ENCODE measurements at regions not wholly inside any gene's neighbourhood (a gene's known extent, or its start where the extent isn't known, plus 50 kb on each side); places are given as distances from the start of the nearest gene placed in this dataset.

DNA sequence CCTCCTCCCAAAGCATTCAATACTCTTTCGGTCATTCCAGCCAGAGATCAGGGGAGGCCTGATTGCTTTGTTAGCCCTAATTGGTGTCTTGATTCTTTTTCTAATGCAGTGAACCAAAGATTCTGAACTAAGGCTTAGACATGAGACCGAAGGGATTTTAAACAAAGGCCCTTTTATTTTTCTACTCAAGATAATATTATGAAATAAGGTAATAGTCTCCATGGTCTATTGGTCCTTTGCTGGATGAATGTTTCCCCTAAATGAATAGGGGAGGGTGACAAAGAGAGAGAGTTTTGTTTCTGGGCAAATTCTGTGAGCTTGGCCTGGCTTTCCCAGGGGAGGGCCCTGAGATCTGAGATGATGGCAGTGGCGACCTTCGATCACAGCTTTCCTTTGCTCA, 449.1 kb downstream of the TYW1 start:
- Histone ChIP-seq H3K9ac (no peak overlapping the region), H3K27me3 (ENCODE audit: control insufficient read depth, insufficient read depth, low read length) (no peaks in the 10 kb centered on the region), H3K4me1 (no peaks in the 10 kb centered on the region), H3K9me3 (ENCODE audit: control insufficient read depth, low read length) (no peaks in the 10 kb centered on the region), H3K36me3 (ENCODE audit: control insufficient read depth, insufficient read depth, low read length) (no peaks in the 10 kb centered on the region), H3K27ac (no peak overlapping the region), H3K4me2 (ENCODE audit: low read length) (no peak overlapping the region), H3K79me2 (no peaks in the 10 kb centered on the region), H3K4me3 (ENCODE audit: low read depth, low read length) (no peak overlapping the region), H2AFZ (no peak overlapping the region)
- TF ChIP-seq, protein P1, sequence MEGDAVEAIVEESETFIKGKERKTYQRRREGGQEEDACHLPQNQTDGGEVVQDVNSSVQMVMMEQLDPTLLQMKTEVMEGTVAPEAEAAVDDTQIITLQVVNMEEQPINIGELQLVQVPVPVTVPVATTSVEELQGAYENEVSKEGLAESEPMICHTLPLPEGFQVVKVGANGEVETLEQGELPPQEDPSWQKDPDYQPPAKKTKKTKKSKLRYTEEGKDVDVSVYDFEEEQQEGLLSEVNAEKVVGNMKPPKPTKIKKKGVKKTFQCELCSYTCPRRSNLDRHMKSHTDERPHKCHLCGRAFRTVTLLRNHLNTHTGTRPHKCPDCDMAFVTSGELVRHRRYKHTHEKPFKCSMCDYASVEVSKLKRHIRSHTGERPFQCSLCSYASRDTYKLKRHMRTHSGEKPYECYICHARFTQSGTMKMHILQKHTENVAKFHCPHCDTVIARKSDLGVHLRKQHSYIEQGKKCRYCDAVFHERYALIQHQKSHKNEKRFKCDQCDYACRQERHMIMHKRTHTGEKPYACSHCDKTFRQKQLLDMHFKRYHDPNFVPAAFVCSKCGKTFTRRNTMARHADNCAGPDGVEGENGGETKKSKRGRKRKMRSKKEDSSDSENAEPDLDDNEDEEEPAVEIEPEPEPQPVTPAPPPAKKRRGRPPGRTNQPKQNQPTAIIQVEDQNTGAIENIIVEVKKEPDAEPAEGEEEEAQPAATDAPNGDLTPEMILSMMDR (IDR thresholded peaks at IDR 0.05), result no peak

DNA sequence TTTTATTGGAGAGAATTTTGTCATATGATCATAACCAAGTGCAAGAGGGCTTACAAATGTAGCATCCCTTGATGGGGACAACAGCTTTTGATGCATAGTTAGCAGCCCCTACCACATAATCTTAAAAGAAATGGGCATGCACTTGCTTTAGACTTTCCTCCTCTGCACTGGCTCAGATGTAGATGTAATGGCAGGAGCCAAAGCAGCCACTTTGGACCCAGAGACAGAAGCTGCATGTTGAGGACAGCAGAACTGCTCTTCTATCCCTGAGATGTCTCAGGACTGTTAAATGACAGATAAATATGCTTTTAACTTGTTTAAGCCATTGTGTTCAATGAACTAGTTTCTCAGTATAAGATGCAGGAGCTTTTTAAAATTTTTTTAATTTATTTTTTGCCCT, 450.7 kb downstream of the TYW1 start:
- Histone ChIP-seq H3K9ac (no peak overlapping the region), H3K4me2 (ENCODE audit: low read length) (no peak overlapping the region), H2AFZ (no peak overlapping the region), H3K9me3 (ENCODE audit: control insufficient read depth, low read length) (no peaks in the 10 kb centered on the region), H3K36me3 (ENCODE audit: control insufficient read depth, insufficient read depth, low read length) (no peaks in the 10 kb centered on the region), H3K27ac (no peak overlapping the region), H3K4me3 (ENCODE audit: low read depth, low read length) (no peak overlapping the region), H3K27me3 (ENCODE audit: control insufficient read depth, insufficient read depth, low read length) (no peaks in the 10 kb centered on the region), H3K79me2 (no peaks in the 10 kb centered on the region), H3K4me1 (no peaks in the 10 kb centered on the region)
- TF ChIP-seq, protein P1 (IDR thresholded peaks at IDR 0.05), result no peak

DNA sequence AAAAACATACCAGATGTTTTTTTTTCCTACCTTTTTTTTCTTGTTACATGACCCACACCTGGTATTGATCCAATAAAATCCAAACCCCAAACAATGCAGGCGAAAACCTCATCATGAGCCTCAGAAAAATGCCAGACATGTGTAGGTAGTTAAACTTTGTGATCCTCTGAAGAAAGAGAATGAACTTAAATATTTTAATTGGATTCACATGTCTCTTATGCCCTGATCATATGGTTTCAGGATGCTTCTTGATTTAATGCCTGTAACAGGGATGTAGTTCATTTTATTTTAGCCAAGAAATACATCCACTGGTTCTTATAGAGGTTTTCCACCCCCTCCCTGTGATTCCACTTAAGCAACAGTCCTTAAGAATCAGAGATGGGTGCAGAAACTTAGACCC, 451.6 kb downstream of the TYW1 start:
- Histone ChIP-seq H3K4me2 (ENCODE audit: low read length) (no peak overlapping the region), H3K9ac (no peak overlapping the region), H3K9me3 (ENCODE audit: control insufficient read depth, low read length) (no peaks in the 10 kb centered on the region), H3K36me3 (ENCODE audit: control insufficient read depth, insufficient read depth, low read length) (no peaks in the 10 kb centered on the region), H3K79me2 (no peaks in the 10 kb centered on the region), H3K4me3 (ENCODE audit: low read depth, low read length) (no peak overlapping the region), H3K4me1 (no peaks in the 10 kb centered on the region), H3K27me3 (ENCODE audit: control insufficient read depth, insufficient read depth, low read length) (no peaks in the 10 kb centered on the region), H3K27ac (no peak overlapping the region), H2AFZ (no peak overlapping the region)
- TF ChIP-seq, protein P1 (IDR thresholded peaks at IDR 0.05), result no peak

DNA sequence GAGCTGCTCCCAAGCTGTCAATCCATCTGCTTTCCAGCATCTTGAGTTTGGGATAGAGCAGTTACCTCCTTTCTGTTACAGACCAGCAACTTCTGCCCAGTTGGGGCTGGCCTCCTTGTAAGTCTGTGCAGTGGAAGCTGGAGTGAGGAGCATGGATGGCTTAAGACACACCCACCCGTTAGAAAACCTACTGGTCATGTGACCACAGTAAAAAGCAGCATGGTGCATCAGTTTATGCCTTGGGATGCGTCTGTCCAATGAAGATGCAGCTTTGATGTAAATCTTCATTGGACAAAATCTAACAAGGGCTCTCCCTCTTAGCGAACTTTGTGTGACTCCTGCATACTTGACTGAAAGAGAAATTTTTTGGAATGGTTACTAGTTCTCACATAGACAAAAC, 453.5 kb downstream of the TYW1 start:
- TF ChIP-seq, protein P1 (IDR thresholded peaks at IDR 0.05), result no peak
- H3K4me1 ChIP-seq, result no peaks in the 10 kb centered on the region
- no peaks in the 10 kb centered on the region for H3K36me3 ChIP-seq (ENCODE audit: control insufficient read depth, insufficient read depth, low read length)
- no peaks in the 10 kb centered on the region for H3K79me2 ChIP-seq
- no peak overlapping the region for H2AFZ ChIP-seq
- no peak overlapping the region for H3K27ac ChIP-seq
- H3K9ac ChIP-seq, result no peak overlapping the region
- H3K27me3 ChIP-seq (ENCODE audit: control insufficient read depth, insufficient read depth, low read length), result no peaks in the 10 kb centered on the region
- no peak overlapping the region for H3K4me3 ChIP-seq (ENCODE audit: low read depth, low read length)
- no peak overlapping the region for H3K4me2 ChIP-seq (ENCODE audit: low read length)
- H3K9me3 ChIP-seq (ENCODE audit: control insufficient read depth, low read length), result no peaks in the 10 kb centered on the region

DNA sequence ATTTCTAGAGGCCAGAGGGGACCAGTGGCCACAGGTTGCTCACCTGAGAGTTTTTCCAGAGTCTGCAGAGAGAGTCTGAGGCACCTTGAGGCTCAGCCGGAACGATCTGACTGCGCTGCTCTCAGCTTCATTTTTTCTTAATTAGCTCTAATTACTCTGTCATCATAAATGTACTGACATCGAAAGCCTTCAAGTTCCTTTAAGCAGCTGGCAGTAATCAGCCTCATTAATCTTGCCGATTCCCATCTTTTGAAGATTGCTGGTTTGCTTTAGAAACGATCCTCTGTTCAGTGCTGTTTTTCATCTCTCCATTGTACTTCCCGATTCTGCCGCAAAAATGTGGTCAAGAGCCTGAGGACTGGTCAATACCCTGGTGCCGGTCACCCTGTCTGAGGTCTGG, 454.7 kb downstream of the TYW1 start:
- TF ChIP-seq, protein P1 (IDR thresholded peaks at IDR 0.05), result no peak
- H3K9ac ChIP-seq, result no peak overlapping the region
- H3K36me3 ChIP-seq (ENCODE audit: control insufficient read depth, insufficient read depth, low read length), result no peaks in the 10 kb centered on the region
- H3K4me2 ChIP-seq (ENCODE audit: low read length), result no peak overlapping the region
- H2AFZ ChIP-seq, result no peak overlapping the region
- no peaks in the 10 kb centered on the region for H3K27me3 ChIP-seq (ENCODE audit: control insufficient read depth, insufficient read depth, low read length)
- no peaks in the 10 kb centered on the region for H3K79me2 ChIP-seq
- no peaks in the 10 kb centered on the region for H3K4me1 ChIP-seq
- no peak overlapping the region for H3K4me3 ChIP-seq (ENCODE audit: low read depth, low read length)
- no peak overlapping the region for H3K27ac ChIP-seq
- H3K9me3 ChIP-seq (ENCODE audit: control insufficient read depth, low read length), result no peaks in the 10 kb centered on the region
